ENCODE measurements at regions not wholly inside any gene's neighbourhood (a gene's known extent, or its start where the extent isn't known, plus 50 kb on each side); places are given as distances from the start of the nearest gene placed in this dataset.

DNA sequence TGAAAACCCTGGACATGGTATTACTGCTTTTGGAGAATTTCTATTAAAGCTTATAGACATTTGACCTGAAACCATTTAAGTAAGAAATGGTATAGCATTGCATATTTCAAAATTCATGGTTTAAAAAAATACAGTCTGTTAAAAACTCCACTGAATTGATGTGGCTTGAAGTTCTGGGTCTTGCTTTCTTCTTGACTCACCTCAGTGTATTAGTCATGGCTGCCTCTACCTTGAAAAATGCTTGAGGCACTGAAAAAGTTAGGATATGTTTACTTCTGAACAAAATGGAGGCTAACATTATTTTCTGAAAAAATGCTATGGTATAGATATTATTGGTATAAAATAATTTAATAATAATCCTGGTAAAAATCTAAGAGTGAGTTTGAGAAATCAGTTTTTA is 349.2 kb downstream of the AASDHPPT start:
- no peak for TF ChIP-seq CTCF (IDR thresholded peaks at IDR 0.05)
- TF ChIP-seq ZFX (IDR thresholded peaks at IDR 0.05; ENCODE audit: borderline replicate concordance) = no peak

All from 22Rv1 (cell line).